Gastrocnemius medialis (tissue), 4 donors: ENCODE measurements at regions not wholly inside any gene's neighbourhood (a gene's known extent, or its start where the extent isn't known, plus 50 kb on each side); places are given as distances from the start of the nearest gene placed in this dataset.

Experiments
- ATAC-seq, 2 donors: fragments of 150-250 bp; one replicate each; pipeline ENCODE4 v1.9.1; 2016
- DNase-seq, 2 donors: peaks; one replicate each; pipeline ENCODE4 v3.0.0-alpha.2; 2019
- H3K27ac ChIP-seq, 4 donors: fragments of 200-600 bp; sonication (generic); 1 replicate in 1 of 4; 2 replicates in 3 of 4; pipeline ENCODE4 v1.5.1; 2016 to 2018; ENCODE audit warnings: mild to moderate bottlenecking in 2 of 4, moderate library complexity in 1 of 4
- H3K27me3 ChIP-seq, 3 donors: fragments of 200-600 bp; sonication (generic) in 2 of 3; 1 replicate in 1 of 3; 2 replicates in 2 of 3; pipeline versions ENCODE4 v1.5.1 to v1.6.0; 2016 to 2019; ENCODE audit warnings: mild to moderate bottlenecking in 1 of 3, moderate library complexity in 1 of 3
- H3K36me3 ChIP-seq, 2 donors: fragments of 200-600 bp; sonication (generic) in 1 of 2; one replicate each; pipeline ENCODE4 v1.5.1; 2017 to 2018
- H3K4me1 ChIP-seq, 2 donors: fragments of 200-600 bp; sonication (generic) in 1 of 2; one replicate each; pipeline ENCODE4 v1.5.1; 2016 to 2017; ENCODE audit warnings: mild to moderate bottlenecking in 2 of 2
- H3K4me3 ChIP-seq, 4 donors: fragments of 200-600 bp; sonication (generic) in 3 of 4; 1 replicate in 1 of 4; 2 replicates in 3 of 4; pipeline ENCODE4 v1.5.1; 2016 to 2019; ENCODE audit warnings: mild to moderate bottlenecking in 2 of 4
- H3K9me3 ChIP-seq, 3 donors: fragments of 200-600 bp; sonication (generic) in 2 of 3; 1 replicate in 1 of 3; 2 replicates in 2 of 3; pipeline ENCODE4 v1.5.1; 2016 to 2019
- POLR2A ChIP-seq, 2 donors: fragments of 450-650 bp; IDR thresholded peaks; one replicate each; pipeline ENCODE4 v1.6.1; 2017; ENCODE audit warnings: antibody characterized with exemption in 2 of 2, mild to moderate bottlenecking in 2 of 2, moderate library complexity in 2 of 2
- in situ Hi-C, 4 donors: fragments of 200-750 bp; cut with MboI; loops; one replicate each; pipeline versions ENCODE4 v1.15.0 to v1.8.0; 2017; ENCODE audit warnings: low sequenced_read_pairs in 4 of 4
- intact Hi-C: fragments of 100-400 bp; cut with DNase I; formaldehyde crosslinking; loops from one replicate; pipeline ENCODE4 v1.15.1; 2023; ENCODE audit warnings: low total_unique reads
- TF ChIP-seq, protein P1 (sequence below), 5 experiments: fragments of 450-650 bp in 3 of 5; fragments of 200-600 bp in 2 of 5; sonication (generic) in 2 of 5; IDR thresholded peaks in 4 of 5; conservative IDR thresholded peaks in 1 of 5; 1 replicate in 4 of 5; 2 replicates in 1 of 5; pipeline ENCODE4 v1.5.1; 2016 to 2019; ENCODE audit warnings: antibody characterized with exemption in 5 of 5, mild to moderate bottlenecking in 3 of 5, moderate library complexity in 3 of 5

DNA sequence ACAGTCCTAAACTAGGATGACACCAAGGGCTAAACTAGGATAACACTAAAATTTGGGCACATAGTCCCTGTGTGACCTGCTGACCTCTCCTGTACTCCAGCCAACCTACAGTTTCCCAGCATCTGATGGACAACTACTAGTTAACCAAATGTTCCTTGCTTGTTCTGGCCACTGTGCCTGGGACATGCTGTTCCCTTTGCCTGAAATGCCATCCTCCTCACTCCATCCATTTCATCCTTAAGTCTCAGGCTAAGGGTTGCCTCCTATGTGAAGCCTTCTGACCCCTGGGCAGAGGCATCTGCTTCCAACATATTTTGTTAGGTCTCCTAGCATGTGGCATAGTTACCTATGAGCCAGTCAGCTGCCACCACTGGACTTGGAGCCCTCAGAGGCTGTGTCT lies 204.9 kb upstream of the JUN start:
- peaks cover 13 to 15% of the 10 kb centered on the region in 2 donors for H3K4me1 ChIP-seq
- in situ Hi-C loops (no loop called here), intact Hi-C loops (no loop called here)
- peak in 1 of 2 donors; percentile 80 for ATAC-seq
- no peaks in the 10 kb centered on the region for H3K27me3 ChIP-seq
- H3K27ac ChIP-seq: peak overlapping the region; percentile 43 to 88 (median 56)
- H3K4me3 ChIP-seq: no peak overlapping the region
- no peak for TF ChIP-seq POLR2A (IDR thresholded peaks at IDR 0.05)
- TF ChIP-seq, protein P1, sequence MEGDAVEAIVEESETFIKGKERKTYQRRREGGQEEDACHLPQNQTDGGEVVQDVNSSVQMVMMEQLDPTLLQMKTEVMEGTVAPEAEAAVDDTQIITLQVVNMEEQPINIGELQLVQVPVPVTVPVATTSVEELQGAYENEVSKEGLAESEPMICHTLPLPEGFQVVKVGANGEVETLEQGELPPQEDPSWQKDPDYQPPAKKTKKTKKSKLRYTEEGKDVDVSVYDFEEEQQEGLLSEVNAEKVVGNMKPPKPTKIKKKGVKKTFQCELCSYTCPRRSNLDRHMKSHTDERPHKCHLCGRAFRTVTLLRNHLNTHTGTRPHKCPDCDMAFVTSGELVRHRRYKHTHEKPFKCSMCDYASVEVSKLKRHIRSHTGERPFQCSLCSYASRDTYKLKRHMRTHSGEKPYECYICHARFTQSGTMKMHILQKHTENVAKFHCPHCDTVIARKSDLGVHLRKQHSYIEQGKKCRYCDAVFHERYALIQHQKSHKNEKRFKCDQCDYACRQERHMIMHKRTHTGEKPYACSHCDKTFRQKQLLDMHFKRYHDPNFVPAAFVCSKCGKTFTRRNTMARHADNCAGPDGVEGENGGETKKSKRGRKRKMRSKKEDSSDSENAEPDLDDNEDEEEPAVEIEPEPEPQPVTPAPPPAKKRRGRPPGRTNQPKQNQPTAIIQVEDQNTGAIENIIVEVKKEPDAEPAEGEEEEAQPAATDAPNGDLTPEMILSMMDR (IDR thresholded peaks at IDR 0.05 in 4 of 5, conservative IDR thresholded peaks at IDR 0.05 in 1 of 5): no peak
- no peaks in the 10 kb centered on the region for H3K9me3 ChIP-seq
- DNase-seq: peak in 1 of 2 donors; percentile 57
- no peaks in the 10 kb centered on the region for H3K36me3 ChIP-seq

DNA sequence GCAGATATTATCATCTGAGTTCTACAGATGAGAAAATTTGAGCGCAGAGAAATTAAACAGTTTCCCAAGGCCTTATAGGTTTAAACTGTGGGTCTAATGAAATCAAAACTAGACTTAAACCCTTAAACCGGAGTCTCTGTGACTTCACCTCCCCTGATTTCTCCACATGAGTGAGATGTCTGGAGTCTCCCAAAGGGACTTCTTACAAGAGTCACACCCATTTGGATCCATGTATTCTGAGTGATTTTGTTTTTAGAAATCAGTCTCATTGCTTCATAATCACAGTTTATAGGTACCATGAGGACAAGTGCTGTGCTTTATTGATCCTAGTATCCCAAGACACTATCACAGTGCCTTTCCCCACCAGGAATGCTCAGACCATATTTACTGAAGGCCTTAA lies 206.0 kb upstream of the JUN start:
- intact Hi-C loops (no loop called here), in situ Hi-C loops (no loop called here)
- no peaks in the 10 kb centered on the region for H3K27me3 ChIP-seq
- TF ChIP-seq, protein P1 (IDR thresholded peaks at IDR 0.05 in 4 of 5, conservative IDR thresholded peaks at IDR 0.05 in 1 of 5): no peak
- no peak for TF ChIP-seq POLR2A (IDR thresholded peaks at IDR 0.05)
- H3K9me3 ChIP-seq: no peaks in the 10 kb centered on the region
- H3K36me3 ChIP-seq: no peaks in the 10 kb centered on the region
- no peak for DNase-seq
- peak in 1 of 2 donors; percentile 35 for ATAC-seq
- no peak overlapping the region for H3K4me3 ChIP-seq
- peak overlapping the region in 2 of 4 donors; percentile 47 to 88 for H3K27ac ChIP-seq
- peaks cover 12% of the 10 kb centered on the region in 2 donors for H3K4me1 ChIP-seq

DNA sequence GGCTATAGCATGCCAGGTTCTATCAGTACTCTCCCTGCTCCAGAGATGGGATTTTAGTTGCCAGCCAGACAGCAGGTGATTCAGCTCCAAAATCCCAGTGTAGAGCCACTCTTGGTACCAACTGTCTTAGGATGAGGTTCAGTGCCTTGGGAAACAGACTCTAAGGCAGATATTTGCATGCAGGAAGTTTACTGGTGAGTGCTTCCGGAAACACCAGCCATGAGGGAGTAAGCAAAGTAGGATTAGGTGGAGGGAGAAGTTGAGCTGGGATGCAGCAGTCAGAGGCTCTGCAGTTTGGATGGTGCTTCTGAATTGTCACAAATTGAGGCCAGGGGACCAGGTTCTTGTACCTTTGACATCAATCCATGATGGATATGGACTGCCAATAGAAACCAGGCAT lies 207.5 kb upstream of the JUN start:
- no peak for ATAC-seq
- H3K36me3 ChIP-seq: no peaks in the 10 kb centered on the region
- H3K27me3 ChIP-seq: no peaks in the 10 kb centered on the region
- no peak overlapping the region for H3K4me3 ChIP-seq
- intact Hi-C loops (no loop called here), in situ Hi-C loops (no loop called here)
- H3K9me3 ChIP-seq: no peaks in the 10 kb centered on the region
- peaks cover 16 to 17% of the 10 kb centered on the region in 2 donors for H3K4me1 ChIP-seq
- H3K27ac ChIP-seq: no peak overlapping the region
- no peak for DNase-seq
- TF ChIP-seq, protein P1 (IDR thresholded peaks at IDR 0.05 in 4 of 5, conservative IDR thresholded peaks at IDR 0.05 in 1 of 5): no peak
- no peak for TF ChIP-seq POLR2A (IDR thresholded peaks at IDR 0.05)

DNA sequence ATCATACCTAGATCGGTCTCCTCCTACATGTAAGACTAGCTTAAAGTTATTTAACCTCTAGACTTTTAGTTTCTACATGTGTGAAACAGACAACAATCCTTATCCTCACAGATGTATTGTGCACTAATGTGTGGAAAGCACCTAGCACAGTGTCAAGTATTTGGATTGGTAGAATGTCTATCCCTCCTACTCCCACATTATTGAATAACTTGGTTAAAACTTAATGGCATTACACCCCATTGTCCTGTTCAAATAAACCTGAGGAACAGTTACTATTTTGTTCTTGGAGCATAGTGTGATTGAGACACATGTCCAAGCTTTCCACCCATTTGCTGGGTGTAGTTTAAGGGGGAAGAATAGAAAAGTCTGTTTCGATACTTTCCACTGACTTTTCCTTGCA lies 208.8 kb upstream of the JUN start:
- DNase-seq: no peak
- ATAC-seq: no peak
- in situ Hi-C loops: no loop called here
- no peak for TF ChIP-seq POLR2A (IDR thresholded peaks at IDR 0.05)
- TF ChIP-seq, protein P1 (IDR thresholded peaks at IDR 0.05 in 4 of 5, conservative IDR thresholded peaks at IDR 0.05 in 1 of 5): no peak
- no peaks in the 10 kb centered on the region for H3K27me3 ChIP-seq
- no peaks in the 10 kb centered on the region for H3K9me3 ChIP-seq
- H3K36me3 ChIP-seq: no peaks in the 10 kb centered on the region
- no peak overlapping the region for H3K27ac ChIP-seq
- no peak overlapping the region for H3K4me3 ChIP-seq
- H3K4me1 ChIP-seq: peaks cover 23 to 28% of the 10 kb centered on the region in 2 donors
- intact Hi-C loops: no loop called here

DNA sequence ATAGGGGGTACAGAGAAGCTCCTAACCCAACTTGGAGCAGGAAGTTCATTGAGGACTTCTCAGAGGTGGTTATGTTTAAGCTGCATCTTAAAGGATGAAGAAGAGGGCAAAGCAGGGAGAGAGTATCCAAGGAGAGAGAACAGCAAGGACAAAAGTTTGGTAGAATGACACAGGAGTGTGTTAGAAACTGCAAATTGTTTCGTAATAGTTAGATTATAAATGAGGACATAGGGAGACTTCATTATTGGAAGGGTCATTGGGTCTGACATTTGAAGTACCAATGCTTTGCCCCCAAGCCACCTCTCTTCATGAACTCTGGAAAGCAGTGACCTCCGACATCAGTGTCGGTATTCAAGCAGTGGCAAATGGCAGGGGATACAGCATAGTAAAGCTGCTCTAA lies 209.6 kb upstream of the JUN start:
- no peak for DNase-seq

More for the DNA sequence above, 209.6 kb upstream of the JUN start:
- ATAC-seq: no peak
- TF ChIP-seq, protein P1 (IDR thresholded peaks at IDR 0.05 in 4 of 5, conservative IDR thresholded peaks at IDR 0.05 in 1 of 5): no peak
- TF ChIP-seq POLR2A (IDR thresholded peaks at IDR 0.05): no peak
- Histone ChIP-seq H3K27ac (no peak overlapping the region), H3K4me3 (no peak overlapping the region), H3K9me3 (no peaks in the 10 kb centered on the region), H3K27me3 (no peaks in the 10 kb centered on the region), H3K4me1 (peaks cover 21 to 30% of the 10 kb centered on the region in 2 donors), H3K36me3 (no peaks in the 10 kb centered on the region)
- in situ Hi-C loops (no loop called here), intact Hi-C loops (no loop called here)
